Erythroblast (primary cell): ENCODE measurements at regions not wholly inside any gene's neighbourhood (a gene's known extent, or its start where the extent isn't known, plus 50 kb on each side); places are given as distances from the start of the nearest gene placed in this dataset.

ENCODE experiments used
- GATA1 ChIP-seq: IDR thresholded peaks from 2 replicates; pipeline ENCODE4 v1.6.1; 2011; ENCODE audit warnings: low read depth, mild to moderate bottlenecking, control low read depth, low read length, moderate library complexity
- POLR2A ChIP-seq: IDR thresholded peaks from 2 replicates; pipeline ENCODE4 v1.6.1; 2011; ENCODE audit warnings: mild to moderate bottlenecking, low read length

DNA sequence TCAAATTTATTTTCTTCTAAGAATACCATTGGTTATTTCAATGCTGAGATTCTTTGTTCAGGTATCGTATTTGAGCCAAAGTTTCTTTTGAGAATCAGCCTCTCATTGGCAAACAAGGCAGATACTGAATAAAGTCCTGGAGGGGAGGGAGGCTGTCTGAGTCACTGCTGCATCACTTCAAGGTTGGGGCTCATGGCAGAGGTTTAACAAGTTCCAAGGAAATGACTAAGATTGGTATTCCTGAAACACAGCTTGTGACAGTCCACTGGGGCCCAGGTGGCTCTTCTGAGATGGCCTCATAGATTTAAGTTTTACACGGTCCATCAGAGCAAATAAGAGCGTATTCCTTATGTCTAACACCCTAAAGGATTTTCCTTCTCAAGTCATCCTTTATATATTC, 213.8 kb upstream of the STAC start:
- TF ChIP-seq POLR2A (no peak), GATA1 (no peak)
